MM.1S (cell line): ENCODE measurements at regions not wholly inside any gene's neighbourhood (a gene's known extent, or its start where the extent isn't known, plus 50 kb on each side); places are given as distances from the start of the nearest gene placed in this dataset.

Source experiments
- DNase-seq: peaks from one replicate; pipeline ENCODE4 v3.0.0-alpha.2; 2015
- H2AFZ ChIP-seq: fragments of 300-600 bp; sonication (generic); 2 replicates; pipeline ENCODE4 v1.6.0; 2016; ENCODE audit warnings: antibody characterized with exemption, low read length
- H3F3A ChIP-seq: fragments of 300-600 bp; sonication (generic); 2 replicates; pipeline ENCODE4 v1.6.1; 2016; ENCODE audit warnings: mild to moderate bottlenecking, antibody characterized with exemption, low read length, moderate library complexity, mixed read lengths; ENCODE audit not compliant: insufficient read depth
- H3K27ac ChIP-seq: fragments of 300-600 bp; sonication (generic); 2 replicates; pipeline ENCODE4 v1.5.1; 2016; ENCODE audit warnings: mild to moderate bottlenecking, low read length
- H3K27me3 ChIP-seq: fragments of 300-600 bp; sonication (generic); replicated peaks from 2 replicates; pipeline ENCODE4 v1.6.0; 2016; ENCODE audit warnings: low read length; ENCODE audit not compliant: insufficient read depth
- H3K36me3 ChIP-seq: fragments of 300-600 bp; sonication (generic); replicated peaks from 2 replicates; pipeline ENCODE4 v1.6.1; 2016; ENCODE audit warnings: mild to moderate bottlenecking, low read length, mixed read lengths; ENCODE audit not compliant: insufficient read depth
- H3K4me1 ChIP-seq: fragments of 300-600 bp; sonication (generic); 2 replicates; pipeline ENCODE4 v1.6.1; 2016; ENCODE audit warnings: low read length, mixed read lengths
- H3K4me2 ChIP-seq: fragments of 300-600 bp; sonication (generic); 2 replicates; pipeline ENCODE4 v1.6.0; 2016; ENCODE audit warnings: low read depth, low read length
- H3K4me3 ChIP-seq: fragments of 300-600 bp; sonication (generic); 2 replicates; pipeline ENCODE4 v1.5.1; 2016; ENCODE audit warnings: low read length, mixed read lengths
- H3K79me2 ChIP-seq: fragments of 300-600 bp; sonication (generic); 2 replicates; pipeline ENCODE4 v1.6.1; 2016; ENCODE audit warnings: mixed run types, low read length, mixed read lengths
- H3K9ac ChIP-seq: fragments of 300-600 bp; sonication (generic); 2 replicates; pipeline ENCODE4 v1.6.1; 2016; ENCODE audit warnings: low read length, mixed read lengths
- H3K9me2 ChIP-seq: fragments of 300-600 bp; sonication (generic); replicated peaks from 2 replicates; pipeline ENCODE4 v1.6.1; 2016; ENCODE audit warnings: mild to moderate bottlenecking, low read length, mixed read lengths; ENCODE audit not compliant: insufficient read depth
- H3K9me3 ChIP-seq: fragments of 300-600 bp; sonication (generic); replicated peaks from 2 replicates; pipeline ENCODE4 v1.6.1; 2016; ENCODE audit warnings: mild to moderate bottlenecking, low read length, mixed read lengths; ENCODE audit not compliant: insufficient read depth
- H4K20me1 ChIP-seq: fragments of 300-600 bp; sonication (generic); 2 replicates; pipeline ENCODE4 v1.6.1; 2016; ENCODE audit warnings: mild to moderate bottlenecking, low read length, moderate library complexity, mixed read lengths; ENCODE audit not compliant: insufficient read depth
- EZH2 ChIP-seq: fragments of 300-600 bp; sonication (generic); optimal IDR thresholded peaks from 2 replicates; pipeline ENCODE3; 2017; ENCODE audit warnings: low read depth, mild to moderate bottlenecking, antibody characterized with exemption, low read length, mixed read lengths
- EZH2phosphoT487 ChIP-seq: fragments of 300-600 bp; sonication (generic); IDR thresholded peaks from 2 replicates; pipeline ENCODE4 v1.6.1; 2018; ENCODE audit warnings: antibody characterized with exemption, low read length
- TF ChIP-seq, protein P1 (sequence below): fragments of 300-600 bp; sonication (generic); IDR thresholded peaks from 2 replicates; pipeline ENCODE4 v1.5.1; 2016; ENCODE audit warnings: antibody characterized with exemption, low read length, mixed read lengths

DNA sequence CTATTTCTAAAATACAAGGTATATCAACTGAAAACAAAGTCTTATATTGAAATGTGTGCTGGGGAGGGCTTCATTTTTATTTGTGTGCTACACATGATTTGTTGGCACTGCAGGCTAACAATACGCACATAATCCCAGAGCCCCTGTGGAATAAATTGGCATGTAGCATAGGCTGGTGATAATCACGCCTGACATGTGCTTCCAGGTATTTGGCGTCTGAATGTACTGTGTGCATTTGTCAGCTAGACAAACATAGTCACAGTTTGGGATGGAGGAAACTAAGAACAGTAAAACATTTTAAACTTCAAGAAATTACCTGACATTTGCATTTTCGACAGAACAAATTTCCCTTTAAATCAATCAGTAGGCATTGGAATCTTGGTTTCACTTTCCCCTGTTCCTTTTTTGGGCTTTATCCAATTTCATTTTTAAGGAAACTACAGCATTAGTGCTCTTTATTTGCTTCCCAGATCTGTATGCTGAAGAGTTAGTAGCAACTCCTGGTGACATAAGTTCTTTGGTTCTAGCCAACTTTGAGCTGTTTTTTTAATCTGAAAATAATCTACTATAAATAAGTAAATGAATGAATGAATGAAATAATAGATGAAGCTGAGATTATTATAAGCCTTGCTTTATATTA is 472.3 kb downstream of the PDHA2 start:
- no peak for DNase-seq

DNA sequence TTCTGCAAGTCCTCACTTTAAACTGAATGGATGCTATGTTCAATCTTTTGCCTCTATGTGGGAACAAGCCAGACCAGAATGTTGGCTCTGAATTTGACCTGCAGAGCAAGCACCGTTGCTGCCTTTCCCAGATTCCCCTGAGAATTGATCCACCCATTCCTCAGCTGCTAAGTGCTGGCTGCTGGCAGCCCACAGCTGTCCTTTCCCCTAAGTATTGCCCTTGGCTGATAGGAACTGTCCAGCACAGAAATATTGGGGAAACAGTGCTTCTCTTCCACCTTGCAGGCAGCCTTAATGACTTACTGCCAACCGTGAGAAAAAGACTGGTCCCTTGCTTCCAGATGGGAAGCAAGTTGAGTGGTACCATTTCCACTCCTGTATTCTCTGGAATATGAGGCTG is 475.9 kb downstream of the PDHA2 start:
- no peak for DNase-seq
- no peak overlapping the region for H3K9ac ChIP-seq

More for the DNA sequence above, 472.3 kb downstream of the PDHA2 start:
- Histone ChIP-seq H3K79me2 (no peaks in the 10 kb centered on the region), H3K9me2 (no peaks in the 10 kb centered on the region), H3K27me3 (no peaks in the 10 kb centered on the region), H3K9me3 (no peaks in the 10 kb centered on the region), H3K4me2 (no peak overlapping the region), H3K27ac (no peak overlapping the region), H3K4me1 (no peaks in the 10 kb centered on the region), H3K9ac (no peak overlapping the region), H3F3A (no peaks in the 10 kb centered on the region), H3K4me3 (no peak overlapping the region), H3K36me3 (no peaks in the 10 kb centered on the region), H4K20me1 (no peaks in the 10 kb centered on the region), H2AFZ (no peak overlapping the region)
- TF ChIP-seq, protein P1, sequence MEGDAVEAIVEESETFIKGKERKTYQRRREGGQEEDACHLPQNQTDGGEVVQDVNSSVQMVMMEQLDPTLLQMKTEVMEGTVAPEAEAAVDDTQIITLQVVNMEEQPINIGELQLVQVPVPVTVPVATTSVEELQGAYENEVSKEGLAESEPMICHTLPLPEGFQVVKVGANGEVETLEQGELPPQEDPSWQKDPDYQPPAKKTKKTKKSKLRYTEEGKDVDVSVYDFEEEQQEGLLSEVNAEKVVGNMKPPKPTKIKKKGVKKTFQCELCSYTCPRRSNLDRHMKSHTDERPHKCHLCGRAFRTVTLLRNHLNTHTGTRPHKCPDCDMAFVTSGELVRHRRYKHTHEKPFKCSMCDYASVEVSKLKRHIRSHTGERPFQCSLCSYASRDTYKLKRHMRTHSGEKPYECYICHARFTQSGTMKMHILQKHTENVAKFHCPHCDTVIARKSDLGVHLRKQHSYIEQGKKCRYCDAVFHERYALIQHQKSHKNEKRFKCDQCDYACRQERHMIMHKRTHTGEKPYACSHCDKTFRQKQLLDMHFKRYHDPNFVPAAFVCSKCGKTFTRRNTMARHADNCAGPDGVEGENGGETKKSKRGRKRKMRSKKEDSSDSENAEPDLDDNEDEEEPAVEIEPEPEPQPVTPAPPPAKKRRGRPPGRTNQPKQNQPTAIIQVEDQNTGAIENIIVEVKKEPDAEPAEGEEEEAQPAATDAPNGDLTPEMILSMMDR = no peak
- TF ChIP-seq EZH2phosphoT487 (no peak), EZH2 (no peak)

DNA sequence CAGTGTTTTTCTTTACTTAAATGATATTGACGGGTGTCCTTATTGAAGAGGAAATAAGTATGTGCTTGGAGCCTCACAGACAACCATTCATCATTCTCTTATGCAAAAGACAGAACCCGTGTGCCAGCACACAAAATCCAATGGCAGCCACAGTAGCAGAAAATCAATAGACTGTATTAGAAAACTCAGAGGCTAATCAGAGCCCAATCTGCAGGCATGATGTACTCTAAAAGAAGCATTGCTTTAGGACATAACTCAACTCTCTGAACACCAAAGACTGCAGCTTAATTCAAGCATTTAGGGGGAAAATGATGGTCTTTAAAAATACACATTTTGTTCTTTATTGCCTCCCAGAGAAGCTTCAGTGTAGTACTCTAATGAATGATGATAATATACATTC is 476.9 kb downstream of the PDHA2 start:
- Histone ChIP-seq H3K4me2 (no peak overlapping the region), H3K9me2 (no peaks in the 10 kb centered on the region), H3K4me3 (no peak overlapping the region), H3K36me3 (no peaks in the 10 kb centered on the region), H3K9ac (no peak overlapping the region), H4K20me1 (no peaks in the 10 kb centered on the region), H3K27ac (no peak overlapping the region), H3K4me1 (no peaks in the 10 kb centered on the region), H3K27me3 (no peaks in the 10 kb centered on the region), H3K9me3 (no peaks in the 10 kb centered on the region), H3F3A (no peaks in the 10 kb centered on the region), H2AFZ (no peak overlapping the region), H3K79me2 (no peaks in the 10 kb centered on the region)
- DNase-seq = no peak
- TF ChIP-seq, protein P1 = no peak
- TF ChIP-seq EZH2phosphoT487 (no peak), EZH2 (no peak)

More for the DNA sequence above, 475.9 kb downstream of the PDHA2 start:
- Histone ChIP-seq H3K9me2 (no peaks in the 10 kb centered on the region), H4K20me1 (no peaks in the 10 kb centered on the region), H3K4me2 (no peak overlapping the region), H2AFZ (no peak overlapping the region), H3K79me2 (no peaks in the 10 kb centered on the region), H3F3A (no peaks in the 10 kb centered on the region), H3K36me3 (no peaks in the 10 kb centered on the region), H3K4me1 (no peaks in the 10 kb centered on the region), H3K4me3 (no peak overlapping the region), H3K27me3 (no peaks in the 10 kb centered on the region), H3K27ac (no peak overlapping the region), H3K9me3 (no peaks in the 10 kb centered on the region)
- no peak for TF ChIP-seq EZH2
- TF ChIP-seq EZH2phosphoT487 = no peak

DNA sequence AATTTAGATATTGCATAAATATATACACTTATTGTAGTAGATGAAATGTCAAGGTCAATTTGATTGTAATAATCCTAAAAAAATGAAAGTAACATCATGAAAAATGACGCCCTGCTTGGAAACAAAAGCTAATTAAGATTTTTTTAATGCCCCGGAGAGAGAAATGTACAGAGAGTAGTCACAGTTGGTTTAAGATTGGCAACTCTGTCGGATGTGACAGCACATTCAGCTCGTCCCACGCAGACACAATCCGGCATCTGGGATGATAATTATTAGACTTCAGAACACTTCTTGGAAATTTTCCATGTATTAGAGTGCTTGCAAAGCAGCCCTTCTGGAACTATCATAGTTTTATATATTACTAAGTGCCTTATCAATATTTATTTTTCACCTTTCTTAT is 478.0 kb downstream of the PDHA2 start:
- DNase-seq = no peak
- no peaks in the 10 kb centered on the region for H3K9me3 ChIP-seq
- no peaks in the 10 kb centered on the region for H3K36me3 ChIP-seq
- H3K9me2 ChIP-seq = no peaks in the 10 kb centered on the region
- no peak overlapping the region for H3K4me2 ChIP-seq
- H3K9ac ChIP-seq = no peak overlapping the region
- no peak for TF ChIP-seq EZH2phosphoT487
- TF ChIP-seq, protein P1 = no peak
- no peaks in the 10 kb centered on the region for H3K27me3 ChIP-seq
- H3F3A ChIP-seq = no peaks in the 10 kb centered on the region
- no peaks in the 10 kb centered on the region for H3K79me2 ChIP-seq
- H3K27ac ChIP-seq = no peak overlapping the region
- H4K20me1 ChIP-seq = no peaks in the 10 kb centered on the region
- H3K4me3 ChIP-seq = no peak overlapping the region
- H3K4me1 ChIP-seq = no peaks in the 10 kb centered on the region
- no peak overlapping the region for H2AFZ ChIP-seq
